ENCODE measurements at regions not wholly inside any gene's neighbourhood (a gene's known extent, or its start where the extent isn't known, plus 50 kb on each side); places are given as distances from the start of the nearest gene placed in this dataset.
"Not testable (repeated sequence)": the region's sequence is repeated elsewhere in the genome, so short reads cannot be mapped to it uniquely, and the experiment has no call there.

DNA sequence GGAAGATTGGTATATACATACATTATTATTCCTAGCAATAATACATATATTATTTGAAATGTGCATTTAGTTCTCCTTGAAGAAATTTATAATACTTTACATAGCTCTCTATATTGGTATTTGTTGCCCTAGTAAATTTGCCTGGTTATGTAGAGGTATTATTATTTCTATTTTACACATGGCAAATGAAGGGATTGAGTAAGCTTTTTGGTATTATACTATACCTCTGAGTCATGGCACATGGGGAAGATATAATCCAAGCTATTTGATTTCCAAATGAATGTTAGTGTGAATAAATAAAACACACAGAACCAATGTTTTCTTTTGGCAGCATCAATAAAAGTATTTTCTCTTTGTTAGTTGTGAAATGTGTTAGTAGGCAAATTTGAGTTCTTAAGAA is 409.6 kb upstream of the SLC35B3 start:
- no peak for DNase-seq (ENCODE audit: low read depth)

DNA sequence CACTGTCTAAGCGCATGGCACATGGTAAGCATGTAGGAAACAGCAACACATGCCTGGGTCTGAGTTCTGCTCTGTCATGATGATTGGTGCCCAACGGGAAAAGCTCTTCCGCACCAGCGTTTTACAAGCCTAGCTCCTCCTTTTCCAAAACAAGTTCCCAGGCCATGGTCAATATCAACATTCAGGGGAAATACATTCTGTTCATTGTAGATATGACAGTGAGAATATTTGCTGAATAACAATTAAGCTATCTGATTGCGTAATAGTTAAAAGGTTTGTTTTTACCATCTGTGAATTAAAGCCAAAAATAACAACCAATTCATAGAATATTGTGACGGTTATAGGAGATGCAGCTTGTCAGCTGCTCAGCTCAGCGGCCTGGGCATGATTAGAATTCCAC is 404.3 kb upstream of the SLC35B3 start:
- no peak for DNase-seq (ENCODE audit: low read depth)

DNA sequence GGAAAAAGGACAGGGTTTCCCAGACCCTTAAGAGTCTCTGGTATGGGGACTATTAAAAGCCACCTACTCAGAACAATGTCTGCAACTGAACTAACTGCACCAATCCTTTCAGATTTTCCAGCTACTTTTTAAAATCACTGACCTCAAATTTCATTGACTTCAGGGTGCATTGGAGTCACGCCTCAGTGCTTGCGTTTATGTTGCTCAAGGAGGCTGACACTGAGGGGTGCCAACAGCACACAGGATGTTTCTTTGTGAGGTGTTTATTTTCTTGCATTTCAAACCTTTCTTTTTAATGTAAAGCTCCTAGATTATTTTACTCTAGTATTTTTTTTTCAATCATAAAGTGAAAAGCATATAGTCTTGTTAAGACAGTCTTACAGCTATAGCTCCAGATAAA is 402.0 kb upstream of the SLC35B3 start:
- DNase-seq (ENCODE audit: low read depth), result no peak

DNA sequence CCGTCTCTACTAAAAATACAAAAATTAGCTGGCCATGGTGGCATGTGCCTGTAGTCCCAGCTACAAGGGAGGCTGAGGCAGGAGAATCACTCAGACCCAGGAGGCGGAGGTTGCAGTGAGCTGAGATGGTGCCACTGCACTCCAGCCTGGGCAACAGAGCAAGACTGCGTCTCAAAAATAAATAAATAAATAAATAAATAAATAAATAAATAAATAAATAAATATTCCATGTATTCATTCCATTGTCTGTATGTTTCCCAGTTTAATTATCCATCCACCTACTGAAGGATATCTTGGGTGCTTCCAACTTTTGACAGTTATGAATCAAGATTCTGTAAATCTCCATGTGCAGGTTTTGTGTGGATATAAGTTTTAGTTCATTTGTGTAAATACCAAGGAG is 397.4 kb upstream of the SLC35B3 start:
- not testable (repeated sequence) for DNase-seq (ENCODE audit: low read depth)

DNA sequence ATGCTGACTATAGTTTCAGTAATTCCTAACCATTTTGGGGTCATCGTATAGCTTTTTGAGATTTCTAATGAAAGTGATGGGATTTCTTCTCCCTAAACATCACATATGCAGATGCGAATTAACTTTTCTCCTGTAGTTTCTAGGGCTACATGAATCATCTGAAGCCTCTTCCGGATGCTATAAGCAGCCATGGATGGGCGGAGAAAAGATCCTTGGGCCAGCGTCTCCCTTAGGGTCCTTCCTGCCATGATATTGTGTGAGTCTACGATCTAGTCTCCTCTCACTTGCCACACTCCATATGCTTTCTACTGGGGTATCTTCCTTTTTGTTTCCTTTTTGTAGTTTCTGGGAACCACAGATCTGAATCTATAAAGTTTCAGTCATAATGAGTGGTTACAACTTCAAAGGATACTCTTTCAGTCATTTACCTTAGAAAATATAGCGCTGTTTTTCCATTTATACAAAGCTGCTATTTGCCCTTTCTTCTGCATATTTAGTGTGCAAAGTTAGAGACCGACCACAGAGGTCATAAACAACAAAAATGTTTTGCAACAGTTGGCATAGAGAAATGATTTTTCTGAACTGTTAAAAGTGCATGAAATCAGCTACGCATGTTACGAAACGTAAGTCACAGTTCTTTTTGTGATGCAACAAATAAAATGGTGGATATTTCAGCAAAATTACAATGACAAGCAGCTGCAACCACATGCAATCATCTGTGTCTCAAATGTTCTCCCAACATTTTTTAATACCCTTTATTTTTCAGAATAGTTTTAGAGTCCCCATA is 396.2 kb upstream of the SLC35B3 start:
- no peak for DNase-seq (ENCODE audit: low read depth)

DNA sequence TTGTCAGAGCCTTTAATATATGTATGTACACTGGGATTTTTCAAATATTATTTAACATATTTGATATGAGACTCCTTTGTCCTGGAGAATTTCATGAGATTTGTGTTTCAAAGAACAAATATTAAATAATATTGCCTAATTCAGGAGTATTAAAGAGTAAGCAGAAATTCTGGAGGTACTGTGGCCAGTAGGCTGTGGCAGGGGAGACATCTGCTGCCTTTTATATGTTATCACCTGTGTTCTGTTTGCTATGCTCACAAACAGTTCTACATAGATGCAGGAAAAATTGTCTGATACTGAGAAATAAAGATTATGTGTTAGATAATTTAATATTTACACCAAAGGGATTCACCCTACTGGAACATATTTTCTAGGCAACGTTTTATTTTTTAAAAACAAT is 395.4 kb upstream of the SLC35B3 start:
- DNase-seq (ENCODE audit: low read depth), result no peak

DNA sequence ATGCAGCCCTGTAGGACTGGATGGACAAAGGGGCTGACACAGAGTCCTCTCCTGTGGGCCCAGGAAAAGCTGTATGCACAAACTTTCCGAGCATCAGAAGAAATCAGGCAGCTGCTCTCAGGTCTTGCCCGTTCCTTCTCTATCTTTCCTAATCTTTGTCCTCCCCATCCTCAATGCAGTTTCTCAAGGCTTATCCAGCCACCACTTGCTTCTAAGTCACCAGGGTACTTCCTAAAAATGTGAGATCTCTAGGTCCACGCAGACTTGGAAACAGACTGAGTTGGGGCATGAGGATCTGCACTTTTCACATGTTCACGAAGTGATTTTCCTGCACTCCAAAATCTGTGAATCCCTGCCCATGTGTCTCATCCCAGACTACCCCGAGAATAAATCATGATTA is 394.5 kb upstream of the SLC35B3 start:
- no peak for DNase-seq (ENCODE audit: low read depth)

DNA sequence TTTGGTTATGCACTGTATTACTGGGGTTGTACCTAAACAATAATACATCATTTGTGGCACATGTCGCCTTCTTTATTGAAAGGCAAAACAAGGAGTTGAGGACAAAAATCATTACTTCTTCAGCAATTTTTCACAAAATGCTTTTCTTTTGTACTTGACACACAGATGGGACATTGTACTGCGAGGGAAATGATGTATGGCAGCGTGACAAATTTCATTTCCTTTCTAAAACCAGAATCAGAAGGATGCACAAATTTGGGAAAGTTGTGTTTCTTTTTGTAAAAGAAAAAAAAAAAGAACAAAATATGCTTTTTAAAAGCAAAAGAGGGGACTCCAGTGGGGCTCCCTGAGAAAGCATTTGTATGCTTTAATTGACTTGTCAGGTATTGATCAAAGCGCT is 394.0 kb upstream of the SLC35B3 start:
- no peak for DNase-seq (ENCODE audit: low read depth)

DNA sequence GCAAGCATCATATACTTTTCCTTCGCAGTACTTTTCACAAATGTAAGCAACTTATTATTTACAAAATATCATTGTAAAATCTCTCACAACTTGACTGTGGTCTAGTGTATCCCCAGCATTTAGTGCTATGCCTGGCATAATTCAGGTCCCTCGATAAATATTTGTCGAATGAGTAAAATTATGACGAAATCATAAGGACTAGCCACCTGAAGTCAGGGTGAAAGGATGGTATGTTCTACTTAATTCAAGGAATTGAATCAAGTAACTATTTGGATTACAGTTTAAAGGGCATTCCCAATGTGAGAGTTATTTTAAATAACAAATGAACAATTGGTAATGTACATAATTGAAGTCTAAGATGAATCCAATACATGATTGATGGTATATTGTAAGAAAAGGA is 393.0 kb upstream of the SLC35B3 start:
- no peak for DNase-seq (ENCODE audit: low read depth)

DNA sequence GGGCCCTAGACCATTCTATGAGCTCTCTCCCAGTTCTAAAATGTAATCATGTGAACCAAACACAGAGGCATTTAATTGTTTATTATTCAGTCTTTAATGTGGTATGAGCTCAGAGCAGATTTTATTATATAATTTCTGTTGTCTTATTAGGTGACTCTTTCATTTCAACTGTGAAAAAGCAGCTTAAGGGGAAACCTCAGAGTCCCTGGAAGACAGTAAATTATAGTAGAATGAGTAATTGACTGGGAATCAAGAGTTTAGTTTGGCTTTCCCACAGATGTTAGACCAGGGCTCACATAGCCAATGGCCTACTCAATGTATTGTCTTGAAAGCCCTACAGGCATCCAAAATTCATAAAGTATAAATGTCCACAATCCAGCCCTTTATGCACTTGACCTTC is 390.4 kb upstream of the SLC35B3 start:
- DNase-seq (ENCODE audit: low read depth), result no peak

DNA sequence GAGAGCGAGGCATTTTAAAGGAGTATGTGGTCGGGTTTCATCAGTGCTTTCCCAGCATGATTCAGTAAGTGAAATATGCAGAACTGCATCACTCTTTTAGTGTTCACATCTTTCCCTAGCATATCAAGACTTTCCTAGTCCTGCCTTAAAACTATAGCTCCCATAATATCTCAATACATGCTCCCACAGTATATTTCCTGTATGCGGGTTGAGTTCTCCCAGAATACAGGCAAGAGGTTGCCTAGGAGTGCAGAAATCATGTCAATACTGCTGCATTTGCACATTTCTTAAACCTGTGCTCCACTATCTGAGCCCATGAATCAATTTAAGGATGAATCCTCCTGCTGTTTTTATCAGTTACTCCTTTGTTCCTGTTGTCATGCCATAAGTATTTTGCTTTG is 386.6 kb upstream of the SLC35B3 start:
- no peak for DNase-seq (ENCODE audit: low read depth)

DNA sequence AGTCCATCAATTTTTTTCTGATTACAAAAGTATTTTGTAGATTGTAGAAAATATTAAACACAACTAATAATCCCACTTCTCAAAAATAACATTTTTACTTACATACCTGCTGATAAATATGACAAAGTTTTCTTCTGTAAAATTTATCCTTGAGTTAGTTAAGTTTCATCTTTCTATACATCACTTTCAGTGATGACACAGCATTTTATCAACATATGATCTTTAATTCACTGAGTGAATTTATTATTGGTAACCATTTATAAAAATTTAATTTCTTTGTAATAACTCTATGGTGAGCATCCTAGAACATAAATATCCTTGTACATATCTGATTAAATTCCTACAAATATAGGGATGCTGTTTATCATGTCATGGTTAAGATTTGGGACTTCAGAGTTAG is 385.0 kb upstream of the SLC35B3 start:
- no peak for DNase-seq (ENCODE audit: low read depth)

DNA sequence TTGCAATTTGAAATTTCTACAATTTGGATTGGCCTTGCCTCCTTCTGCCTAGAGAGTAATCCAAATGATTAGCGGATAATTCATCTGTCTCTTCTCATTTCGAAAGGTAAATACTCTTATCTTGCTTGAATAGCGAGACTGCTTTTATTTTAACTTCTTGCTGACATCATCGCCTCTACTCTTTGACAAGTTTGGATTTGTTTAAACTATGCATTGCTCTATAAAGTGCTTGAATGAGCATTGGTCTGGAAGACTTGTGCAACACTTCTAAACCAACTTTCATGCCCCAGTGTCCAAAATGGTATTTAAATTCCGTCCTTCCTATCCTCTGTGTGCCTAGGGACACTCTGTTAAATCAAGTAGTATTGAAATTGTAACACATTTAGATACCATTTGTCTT is 384.1 kb upstream of the SLC35B3 start:
- DNase-seq (ENCODE audit: low read depth), result no peak

DNA sequence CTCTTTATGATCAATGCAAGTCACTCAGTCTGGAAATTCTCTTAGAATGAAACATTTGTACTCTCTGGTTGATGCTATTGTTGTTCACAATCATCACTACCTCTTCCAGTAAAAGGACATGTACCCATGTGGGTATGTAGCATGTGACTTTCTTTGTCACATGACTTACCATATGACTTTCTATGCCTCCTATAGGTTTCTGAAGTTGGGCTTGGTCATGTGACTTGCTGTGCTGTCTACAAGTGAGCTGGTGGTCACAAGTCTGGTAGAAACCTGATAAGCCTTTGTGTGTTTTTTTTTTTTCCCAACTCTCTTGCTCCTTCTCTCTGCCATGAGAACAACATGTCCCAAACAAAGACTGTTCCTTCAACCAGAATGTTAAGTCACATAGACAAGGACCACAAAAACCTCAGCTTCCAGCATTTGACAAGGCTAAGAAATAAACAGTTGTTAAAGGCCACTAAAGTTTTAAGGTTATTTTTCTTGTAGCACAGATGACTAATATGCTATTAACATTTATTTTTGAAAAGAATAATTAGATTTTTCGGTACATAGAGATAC is 379.2 kb upstream of the SLC35B3 start:
- no peak for DNase-seq (ENCODE audit: low read depth)

DNA sequence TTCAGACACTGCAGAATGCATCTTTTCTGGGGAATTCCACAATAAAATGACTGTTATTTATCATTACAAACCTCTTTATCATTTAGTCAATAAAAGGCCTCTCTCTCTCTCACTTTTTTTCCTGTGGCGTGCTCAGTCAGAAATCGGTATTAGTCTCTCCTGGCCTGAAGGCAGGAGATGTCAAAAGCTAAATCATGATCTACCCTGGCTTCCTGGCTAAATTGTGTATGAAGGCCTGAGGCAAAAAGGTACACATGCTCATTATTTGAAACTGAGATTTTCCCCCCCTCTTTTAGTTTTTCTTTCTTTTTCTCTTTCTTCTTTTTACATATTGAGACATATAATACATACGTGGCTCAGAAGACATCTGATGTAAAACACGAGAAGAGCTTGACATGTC is 375.0 kb upstream of the SLC35B3 start:
- DNase-seq (ENCODE audit: low read depth), result no peak

DNA sequence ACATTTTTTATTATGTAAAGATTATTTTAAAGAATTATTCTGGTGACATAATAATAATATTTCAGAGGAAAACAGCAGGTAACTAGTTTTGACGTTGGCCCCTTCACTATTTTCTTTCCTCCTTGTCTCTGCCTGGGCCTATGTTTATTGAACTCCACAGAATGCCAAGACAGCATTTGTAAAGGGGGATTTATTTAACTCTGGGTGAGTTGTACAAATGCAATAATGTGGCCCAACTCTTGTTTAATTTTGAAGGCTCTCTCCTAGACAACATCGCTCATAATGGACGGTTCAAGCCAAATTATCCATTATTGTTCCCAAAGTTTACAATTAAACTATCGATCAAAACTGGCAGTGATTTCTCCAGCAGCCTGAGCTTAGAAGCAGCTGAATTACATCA is 374.3 kb upstream of the SLC35B3 start:
- no peak for DNase-seq (ENCODE audit: low read depth)

DNA sequence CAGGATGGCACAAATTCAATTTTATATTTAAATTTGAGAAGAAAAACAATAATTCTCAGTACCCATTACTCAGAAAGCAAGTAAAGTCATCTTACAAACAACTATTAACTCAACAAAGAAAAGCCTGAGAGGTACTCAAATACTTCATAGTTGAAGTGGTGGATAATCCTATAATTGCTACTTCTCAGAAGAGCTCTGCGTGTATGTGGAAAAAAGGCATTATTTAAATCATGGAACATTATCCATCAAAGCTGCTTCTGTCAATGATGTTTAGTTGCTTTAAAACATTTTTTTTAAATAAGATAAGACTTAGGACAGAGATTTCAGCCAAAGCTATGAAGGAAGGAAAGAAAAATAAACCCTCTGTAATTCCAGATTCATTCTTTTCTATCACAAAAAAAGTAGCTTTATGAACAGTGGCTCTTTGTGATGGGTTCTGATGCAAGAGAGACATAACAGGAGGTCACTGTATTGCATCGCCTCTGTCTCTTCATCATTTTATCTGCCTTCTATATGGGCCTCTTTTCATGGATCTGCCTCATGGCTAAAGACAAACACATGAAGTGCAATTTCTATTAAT is 367.9 kb upstream of the SLC35B3 start:
- no peak for DNase-seq (ENCODE audit: low read depth)

DNA sequence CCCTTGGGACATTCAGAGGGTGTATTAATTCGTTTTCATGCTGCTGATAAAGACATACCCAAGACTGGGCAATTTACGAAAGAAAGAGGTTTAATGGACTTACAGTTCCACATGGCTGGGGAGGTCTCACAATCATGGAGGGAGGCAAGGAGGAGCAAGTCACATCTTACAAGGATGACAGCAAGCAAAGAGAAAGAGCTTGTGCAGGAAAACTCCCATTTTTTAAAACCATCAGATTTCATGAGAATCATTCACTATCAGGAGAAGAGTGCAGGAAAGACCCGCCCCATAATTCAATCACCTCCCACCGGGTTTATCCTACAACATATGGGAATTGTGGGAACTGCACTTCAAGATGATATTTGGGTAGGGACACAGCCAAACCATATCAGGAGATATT is 367.1 kb upstream of the SLC35B3 start:
- not testable (repeated sequence) for DNase-seq (ENCODE audit: low read depth)

DNA sequence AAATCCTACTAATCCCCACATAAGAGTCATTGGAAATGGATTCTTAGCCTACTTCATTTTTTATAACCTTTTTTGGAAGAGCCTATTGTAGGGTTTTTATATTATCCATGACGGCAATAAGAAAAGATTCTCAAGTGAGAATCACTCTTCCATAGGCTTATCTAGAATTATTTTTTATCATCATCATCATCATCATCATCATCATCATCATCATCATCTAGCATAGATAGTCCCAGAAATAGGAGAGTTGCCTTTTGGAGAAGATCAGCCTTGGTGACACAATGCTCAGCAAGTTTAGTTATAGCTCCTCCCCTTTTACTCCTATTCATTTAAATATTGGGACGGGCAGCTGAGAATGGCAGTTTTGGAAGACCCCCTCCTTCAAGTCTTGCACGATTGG is 359.1 kb upstream of the SLC35B3 start:
- DNase-seq (ENCODE audit: low read depth), result no peak

DNA sequence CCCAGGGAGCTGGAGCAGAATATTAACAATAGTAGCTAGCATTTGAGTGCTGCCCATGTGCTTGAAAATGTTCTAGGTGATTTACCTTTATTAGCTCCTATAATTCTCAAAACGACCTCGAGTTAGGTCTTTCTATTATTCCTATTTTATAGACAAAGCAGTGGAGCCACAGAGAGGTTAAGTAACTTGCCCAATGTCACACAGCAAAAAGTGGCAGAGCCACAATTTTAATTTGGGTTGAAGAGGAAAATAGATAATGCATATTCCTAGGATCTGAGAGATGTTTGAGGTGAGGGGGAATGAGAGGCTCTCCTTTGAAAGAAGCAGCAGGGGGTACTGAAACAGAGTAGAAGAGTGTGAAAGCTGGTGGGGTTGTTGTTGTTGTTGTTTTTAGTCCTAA is 354.5 kb upstream of the SLC35B3 start:
- DNase-seq (ENCODE audit: low read depth), result no peak

DNA sequence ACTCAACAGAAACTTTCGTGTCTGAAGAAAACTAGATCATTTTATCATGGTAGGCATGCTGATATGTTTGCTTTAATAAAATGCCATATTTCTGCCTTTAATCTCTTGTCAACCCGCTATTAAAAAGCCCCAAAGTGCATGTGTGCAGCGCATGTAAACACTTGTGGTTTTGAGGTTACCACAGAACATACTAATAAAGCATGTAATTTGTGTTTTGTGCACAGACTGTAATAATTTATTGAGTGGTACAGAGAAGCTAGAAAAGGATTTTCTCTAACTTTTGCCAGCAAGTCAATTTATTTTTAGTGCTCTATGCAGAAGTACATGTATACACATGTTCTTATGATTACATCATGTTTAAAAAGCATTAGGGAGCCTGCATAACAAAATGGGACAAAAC is 349.9 kb upstream of the SLC35B3 start:
- no peak for DNase-seq (ENCODE audit: low read depth)

DNA sequence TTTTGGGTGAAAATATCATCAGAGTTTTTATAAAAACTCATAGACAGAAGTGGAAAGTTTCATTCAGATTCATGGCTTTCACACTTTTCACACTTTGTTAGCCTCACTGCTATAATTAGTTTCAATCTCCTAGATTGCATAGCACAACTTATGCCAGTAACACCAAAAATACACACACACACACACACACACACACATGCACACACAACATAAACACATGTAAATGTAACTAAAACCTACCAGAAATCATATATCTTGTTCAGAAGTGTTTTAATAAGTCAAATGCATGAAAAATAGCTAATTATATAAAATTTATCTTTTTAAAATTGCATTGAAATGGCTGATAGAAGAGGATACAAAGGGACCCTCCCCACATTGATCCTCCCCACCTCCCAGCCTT is 347.8 kb upstream of the SLC35B3 start:
- DNase-seq (ENCODE audit: low read depth), result no peak

DNA sequence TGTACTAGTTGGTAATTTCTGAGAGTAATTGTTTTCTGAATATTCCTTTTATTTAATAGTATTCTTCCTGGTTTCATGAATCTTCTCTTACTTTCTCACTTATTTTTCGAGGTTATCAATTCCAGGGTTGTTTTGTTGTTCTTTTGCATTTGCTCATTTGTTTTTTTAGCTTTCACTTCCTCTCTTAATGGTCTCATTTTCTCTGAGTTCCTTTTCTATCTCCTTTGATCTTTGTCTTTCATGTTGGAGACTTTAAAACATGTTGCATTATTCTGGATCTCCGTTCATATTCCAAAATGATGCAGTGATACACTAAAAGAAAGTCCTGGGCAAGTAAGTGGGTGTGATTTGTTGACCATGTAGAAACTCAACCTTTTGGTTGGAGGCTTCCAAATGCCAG is 345.3 kb upstream of the SLC35B3 start:
- DNase-seq (ENCODE audit: low read depth), result no peak

DNA sequence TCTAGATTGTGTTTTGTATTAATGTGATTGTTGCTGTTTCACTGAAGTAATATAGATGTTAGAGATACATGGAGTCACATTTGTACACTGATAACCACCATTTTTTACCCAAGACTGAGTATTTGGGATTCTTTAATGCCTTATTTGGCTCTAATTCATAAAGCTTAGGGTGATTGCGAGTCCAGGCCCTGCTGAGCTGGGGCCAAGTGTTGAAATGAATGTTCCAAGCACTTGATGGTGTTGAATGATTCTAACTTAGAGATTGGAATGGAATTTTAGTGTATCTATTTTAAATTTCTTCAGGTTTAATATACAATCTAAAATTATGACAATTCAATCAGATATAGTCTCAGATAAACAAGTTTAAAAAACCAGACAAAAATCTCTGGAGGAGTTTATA is 329.4 kb upstream of the SLC35B3 start:
- DNase-seq (ENCODE audit: low read depth), result no peak
